CD14-positive monocyte (primary cell): ENCODE measurements at regions not wholly inside any gene's neighbourhood (a gene's known extent, or its start where the extent isn't known, plus 50 kb on each side); places are given as distances from the start of the nearest gene placed in this dataset.

Experiments
- DNase-seq, 3 donors: peaks; one replicate each; pipeline ENCODE4 v3.0.0-alpha.2; 2011 to 2022
- H2AFZ ChIP-seq: 2 replicates; pipeline ENCODE4 v1.6.0; 2012; ENCODE audit warnings: mild to moderate bottlenecking, low read depth, low read length, inconsistent platforms; ENCODE audit not compliant: insufficient read depth, poor library complexity, severe bottlenecking
- H3K27ac ChIP-seq, 2 donors: 1 replicate in 1 of 2; 2 replicates in 1 of 2; pipeline ENCODE4 v1.5.1; 2012 to 2013; ENCODE audit warnings: low read length in 2 of 2, control low read depth in 1 of 2, inconsistent platforms in 1 of 2, low read depth in 1 of 2, mild to moderate bottlenecking in 1 of 2
- H3K27me3 ChIP-seq, 2 donors: one replicate each; pipeline versions ENCODE4 v1.6.0 to v1.6.1; 2011 to 2013; ENCODE audit warnings: low read length in 2 of 2; ENCODE audit not compliant: control insufficient read depth in 2 of 2, insufficient read depth in 2 of 2
- H3K36me3 ChIP-seq, 2 donors: replicated peaks in 1 of 2; 1 replicate in 1 of 2; 2 replicates in 1 of 2; pipeline versions ENCODE4 v1.5.1 to v1.6.1; 2012 to 2013; ENCODE audit warnings: low read length in 2 of 2, control low read depth in 1 of 2, inconsistent platforms in 1 of 2, mild to moderate bottlenecking in 1 of 2; ENCODE audit not compliant: insufficient read depth in 2 of 2, control insufficient read depth in 1 of 2
- H3K4me1 ChIP-seq, 2 donors: 1 replicate in 1 of 2; 2 replicates in 1 of 2; pipeline versions ENCODE4 v1.5.1 to v1.6.1; 2012 to 2013; ENCODE audit warnings: low read length in 2 of 2, control low read depth in 1 of 2, inconsistent platforms in 1 of 2, mild to moderate bottlenecking in 1 of 2, moderate library complexity in 1 of 2; ENCODE audit not compliant: insufficient read depth in 2 of 2, control insufficient read depth in 1 of 2
- H3K4me2 ChIP-seq: replicated peaks from 2 replicates; pipeline ENCODE3; 2012; ENCODE audit warnings: low read length, moderate library complexity, mild to moderate bottlenecking; ENCODE audit not compliant: poor library complexity, severe bottlenecking; ENCODE audit errors: extremely low read depth
- H3K4me3 ChIP-seq, 3 experiments: fragments of 200-600 bp in 1 of 3; sonication (generic) in 1 of 3; replicated peaks in 1 of 3; 1 replicate in 2 of 3; 2 replicates in 1 of 3; pipeline ENCODE4 v1.5.1; 2011 to 2013; ENCODE audit warnings: low read length in 3 of 3, mild to moderate bottlenecking in 3 of 3, control low read depth in 2 of 3, low read depth in 2 of 3, inconsistent platforms in 1 of 3, moderate library complexity in 1 of 3
- H3K79me2 ChIP-seq: 2 replicates; pipeline ENCODE4 v1.6.0; 2012; ENCODE audit warnings: mild to moderate bottlenecking, control low read depth, inconsistent platforms, low read length, moderate library complexity; ENCODE audit not compliant: insufficient read depth
- H3K9ac ChIP-seq: 2 replicates; pipeline ENCODE4 v1.6.0; 2017; ENCODE audit warnings: low read length, mild to moderate bottlenecking; ENCODE audit not compliant: insufficient read depth, poor library complexity, severe bottlenecking
- H3K9me3 ChIP-seq, 2 donors: replicated peaks in 1 of 2; 1 replicate in 1 of 2; 2 replicates in 1 of 2; pipeline versions ENCODE4 v1.5.1 to v1.6.1; 2012 to 2013; ENCODE audit warnings: low read length in 2 of 2, control low read depth in 1 of 2; ENCODE audit not compliant: control insufficient read depth in 1 of 2, insufficient read depth in 1 of 2
- H4K20me1 ChIP-seq: 2 replicates; pipeline ENCODE4 v1.6.0; 2012; ENCODE audit warnings: mild to moderate bottlenecking, low read length, control low read depth, moderate library complexity; ENCODE audit not compliant: insufficient read depth
- H3K27ac Mint-ChIP-seq, 7 donors: one replicate each; pipeline ENCODE4 v1.8.0; 2020; ENCODE audit warnings: mild to moderate bottlenecking in 7 of 7, mixed read lengths in 7 of 7, moderate library complexity in 6 of 7, inconsistent platforms in 2 of 7
- H3K27me3 Mint-ChIP-seq, 3 donors: one replicate each; pipeline ENCODE4 v1.8.0; 2021 to 2022; ENCODE audit warnings: low read depth in 3 of 3, mild to moderate bottlenecking in 3 of 3, mixed read lengths in 3 of 3, moderate library complexity in 3 of 3, inconsistent platforms in 1 of 3
- H3K36me3 Mint-ChIP-seq, 2 donors: one replicate each; pipeline ENCODE4 v1.8.0; 2020; ENCODE audit warnings: mixed read lengths in 2 of 2, inconsistent platforms in 1 of 2, mild to moderate bottlenecking in 1 of 2
- H3K4me1 Mint-ChIP-seq: one replicate; pipeline ENCODE4 v1.8.0; 2020; ENCODE audit warnings: mild to moderate bottlenecking, mixed read lengths
- H3K4me3 Mint-ChIP-seq, 2 donors: one replicate each; pipeline ENCODE4 v1.8.0; 2020; ENCODE audit warnings: mild to moderate bottlenecking in 2 of 2, mixed read lengths in 2 of 2, moderate library complexity in 1 of 2
- H3K9me3 Mint-ChIP-seq, 7 donors: one replicate each; pipeline ENCODE4 v1.8.0; 2020 to 2022; ENCODE audit warnings: mixed read lengths in 7 of 7, mild to moderate bottlenecking in 6 of 7, moderate library complexity in 6 of 7, inconsistent platforms in 2 of 7
- WGBS: methylation state at CpG from one replicate; pipeline ENCODE4 v1.1.5; 2013; ENCODE audit warnings: missing lambda C conversion rate; ENCODE audit not compliant: insufficient coverage; 5-methylcytosine and 5-hydroxymethylcytosine counted together
- intact Hi-C, 2 donors: fragments of 100-400 bp; cut with micrococcal nuclease; formaldehyde crosslinking; loops; one replicate each; pipeline versions ENCODE4 v1.15.0 to v1.15.1; 2023
- TF ChIP-seq, protein P1 (sequence below): fragments of 200-600 bp; IDR thresholded peaks from one replicate; pipeline ENCODE4 v1.8.0; 2022; ENCODE audit warnings: antibody characterized with exemption, mild to moderate bottlenecking

DNA sequence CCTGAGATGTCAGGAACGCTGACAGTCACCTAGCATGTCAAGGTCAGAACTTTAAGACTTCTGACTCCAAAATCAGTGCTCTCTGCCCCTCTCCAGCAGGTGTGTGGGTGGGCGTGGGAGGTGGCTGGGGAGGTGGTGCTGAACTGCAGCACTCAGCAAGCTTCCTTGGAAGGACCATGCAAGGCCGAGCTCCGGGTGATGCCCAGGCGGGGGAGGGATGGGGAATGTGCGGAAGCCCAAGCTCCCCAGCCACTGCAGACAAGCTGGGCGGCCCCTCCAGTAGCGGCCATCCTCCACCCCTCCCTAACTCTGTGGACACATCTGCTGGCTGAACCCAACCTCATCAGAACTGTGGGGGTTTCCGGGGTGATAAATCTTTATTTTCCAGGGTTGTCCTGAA, 296.6 kb downstream of the TLE3 start:
- TF ChIP-seq, protein P1, sequence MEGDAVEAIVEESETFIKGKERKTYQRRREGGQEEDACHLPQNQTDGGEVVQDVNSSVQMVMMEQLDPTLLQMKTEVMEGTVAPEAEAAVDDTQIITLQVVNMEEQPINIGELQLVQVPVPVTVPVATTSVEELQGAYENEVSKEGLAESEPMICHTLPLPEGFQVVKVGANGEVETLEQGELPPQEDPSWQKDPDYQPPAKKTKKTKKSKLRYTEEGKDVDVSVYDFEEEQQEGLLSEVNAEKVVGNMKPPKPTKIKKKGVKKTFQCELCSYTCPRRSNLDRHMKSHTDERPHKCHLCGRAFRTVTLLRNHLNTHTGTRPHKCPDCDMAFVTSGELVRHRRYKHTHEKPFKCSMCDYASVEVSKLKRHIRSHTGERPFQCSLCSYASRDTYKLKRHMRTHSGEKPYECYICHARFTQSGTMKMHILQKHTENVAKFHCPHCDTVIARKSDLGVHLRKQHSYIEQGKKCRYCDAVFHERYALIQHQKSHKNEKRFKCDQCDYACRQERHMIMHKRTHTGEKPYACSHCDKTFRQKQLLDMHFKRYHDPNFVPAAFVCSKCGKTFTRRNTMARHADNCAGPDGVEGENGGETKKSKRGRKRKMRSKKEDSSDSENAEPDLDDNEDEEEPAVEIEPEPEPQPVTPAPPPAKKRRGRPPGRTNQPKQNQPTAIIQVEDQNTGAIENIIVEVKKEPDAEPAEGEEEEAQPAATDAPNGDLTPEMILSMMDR = no peak
- intact Hi-C loops = no loop called here
- peaks cover 2 to 5% (median 3%) of the 10 kb centered on the region in 3 donors for H3K27me3 Mint-ChIP-seq

GRCh38 chr15:69802432-69802831, 295.3 kb downstream of the TLE3 start:
- Histone ChIP-seq H3K27me3 (no peaks in the 10 kb centered on the region), H3K4me3 (no peak overlapping the region), H3K36me3 (no peaks in the 10 kb centered on the region), H3K79me2 (no peaks in the 10 kb centered on the region), H3K4me2 (no peak overlapping the region), H4K20me1 (no peaks in the 10 kb centered on the region), H3K4me1 (peaks cover 35 to 47% of the 10 kb centered on the region in 2 donors), H2AFZ (no peak overlapping the region), H3K9me3 (no peaks in the 10 kb centered on the region), H3K27ac (no peak overlapping the region), H3K9ac (no peak overlapping the region)
- no peak for DNase-seq
- peaks cover 8 to 11% (median 11%) of the 10 kb centered on the region in 3 donors for H3K27me3 Mint-ChIP-seq
- TF ChIP-seq, protein P1 = no peak
- peaks cover 39% of the 10 kb centered on the region for H3K4me1 Mint-ChIP-seq
- no peak overlapping the region for H3K4me3 Mint-ChIP-seq
- no peak overlapping the region for H3K27ac Mint-ChIP-seq
- 92% methylated on average over 2 of the region's 4 CpGs for WGBS
- intact Hi-C loops = no loop called here
- H3K36me3 Mint-ChIP-seq = no peaks in the 10 kb centered on the region
- H3K9me3 Mint-ChIP-seq = peaks cover 0 to 3% (median 0%) of the 10 kb centered on the region in 7 donors

More for the DNA sequence above, 296.6 kb downstream of the TLE3 start:
- DNase-seq = no peak
- H3K4me2 ChIP-seq = no peak overlapping the region
- no peaks in the 10 kb centered on the region for H4K20me1 ChIP-seq
- H3K9ac ChIP-seq = no peak overlapping the region
- Mint-ChIP-seq H3K9me3 (no peaks in the 10 kb centered on the region), H3K4me1 (peaks cover 36% of the 10 kb centered on the region), H3K36me3 (no peaks in the 10 kb centered on the region), H3K27ac (no peak overlapping the region), H3K4me3 (no peak overlapping the region)
- no peak overlapping the region for H2AFZ ChIP-seq
- no peaks in the 10 kb centered on the region for H3K79me2 ChIP-seq
- no peaks in the 10 kb centered on the region for H3K36me3 ChIP-seq
- no peak overlapping the region for H3K27ac ChIP-seq
- WGBS = 90% methylated on average over 2 of the region's 9 CpGs
- no peaks in the 10 kb centered on the region for H3K9me3 ChIP-seq
- no peaks in the 10 kb centered on the region for H3K27me3 ChIP-seq
- H3K4me3 ChIP-seq = no peak overlapping the region
- peaks cover 35 to 44% of the 10 kb centered on the region in 2 donors for H3K4me1 ChIP-seq
